NCI-H1694 treated with DMSO at 0.1 percent for 48 hours (cell line): ENCODE measurements at regions not wholly inside any gene's neighbourhood (a gene's known extent, or its start where the extent isn't known, plus 50 kb on each side); places are given as distances from the start of the nearest gene placed in this dataset.
"Not testable (repeated sequence)": the region's sequence is repeated elsewhere in the genome, so short reads cannot be mapped to it uniquely, and the experiment has no call there.

ENCODE experiments used
- DNase-seq: peaks from one replicate; lab custom pipeline; 2025; lab: John Stamatoyannopoulos, UW

GRCh38 chr1:194693244-194693643, 1506.8 kb upstream of the B3GALT2 start:
- no peak for DNase-seq

- no peak for DNase-seq
Measured at GRCh38 chr1:194684636-194685035, 1498.2 kb upstream of the B3GALT2 start.

GRCh38 chr1:194658090-194658439, 1471.7 kb upstream of the B3GALT2 start:
- no peak for DNase-seq

GRCh38 chr1:194654956-194655355, 1468.5 kb upstream of the B3GALT2 start:
- no peak for DNase-seq

GRCh38 chr1:194653385-194653784, 1467.0 kb upstream of the B3GALT2 start:
- DNase-seq, result no peak

- DNase-seq, result no peak
Measured at GRCh38 chr1:194647118-194647517, 1460.7 kb upstream of the B3GALT2 start.

GRCh38 chr1:194644528-194644927, 1458.1 kb upstream of the B3GALT2 start:
- no peak for DNase-seq

- no peak for DNase-seq
Measured at GRCh38 chr1:194640322-194640721, 1453.9 kb upstream of the B3GALT2 start.

- no peak for DNase-seq
Measured at GRCh38 chr1:194629011-194629410, 1442.6 kb upstream of the B3GALT2 start.

GRCh38 chr1:194624833-194625232, 1438.4 kb upstream of the B3GALT2 start:
- DNase-seq, result no peak

GRCh38 chr1:194618101-194618500, 1431.7 kb upstream of the B3GALT2 start:
- DNase-seq, result no peak

- DNase-seq, result not testable (repeated sequence)
Measured at GRCh38 chr1:194617272-194617671, 1430.9 kb upstream of the B3GALT2 start.

GRCh38 chr1:194616835-194617234, 1430.4 kb upstream of the B3GALT2 start:
- no peak for DNase-seq

- DNase-seq, result no peak
Measured at GRCh38 chr1:194602184-194602583, 1415.8 kb upstream of the B3GALT2 start.

- DNase-seq, result no peak
Measured at GRCh38 chr1:194600716-194601115, 1414.3 kb upstream of the B3GALT2 start.

GRCh38 chr1:194598098-194598497, 1411.7 kb upstream of the B3GALT2 start:
- DNase-seq, result no peak

- no peak for DNase-seq
Measured at GRCh38 chr1:194586302-194586701, 1399.9 kb upstream of the B3GALT2 start.

GRCh38 chr1:194584052-194584451, 1397.6 kb upstream of the B3GALT2 start:
- DNase-seq, result no peak

GRCh38 chr1:194570476-194570875, 1384.1 kb upstream of the B3GALT2 start:
- no peak for DNase-seq

GRCh38 chr1:194568610-194569009, 1382.2 kb upstream of the B3GALT2 start:
- no peak for DNase-seq

GRCh38 chr1:194548071-194548470, 1361.7 kb upstream of the B3GALT2 start:
- DNase-seq, result no peak

- no peak for DNase-seq
Measured at GRCh38 chr1:194544012-194544411, 1357.6 kb upstream of the B3GALT2 start.

GRCh38 chr1:194538453-194538852, 1352.0 kb upstream of the B3GALT2 start:
- DNase-seq, result no peak

GRCh38 chr1:194537521-194537920, 1351.1 kb upstream of the B3GALT2 start:
- no peak for DNase-seq

GRCh38 chr1:194535369-194535768, 1349.0 kb upstream of the B3GALT2 start:
- no peak for DNase-seq
